Thyroid gland (tissue), 4 donors: ENCODE measurements at regions not wholly inside any gene's neighbourhood (a gene's known extent, or its start where the extent isn't known, plus 50 kb on each side); places are given as distances from the start of the nearest gene placed in this dataset.

ENCODE experiments used
- CTCF ChIP-seq, 6 experiments: fragments of 200-600 bp in 3 of 6; fragments of 450-650 bp in 3 of 6; sonication (generic) in 3 of 6; IDR thresholded peaks; one replicate each; pipeline ENCODE4 v1.5.1; 2016 to 2019; ENCODE audit warnings: antibody characterized with exemption in 6 of 6, mild to moderate bottlenecking in 2 of 6, inconsistent platforms in 1 of 6, moderate library complexity in 1 of 6
- POLR2A ChIP-seq, 2 donors: fragments of 450-650 bp; IDR thresholded peaks; one replicate each; pipeline ENCODE4 v1.6.1; 2017; ENCODE audit warnings: antibody characterized with exemption in 2 of 2, mild to moderate bottlenecking in 2 of 2, moderate library complexity in 1 of 2

- TF ChIP-seq POLR2A (IDR thresholded peaks at IDR 0.05): no peak
- no peak for TF ChIP-seq CTCF (IDR thresholded peaks at IDR 0.05)
These were observed 129.3 kb upstream of the STMND1 start for GRCh38 chr6:16972535-16972934.
